AG09309 (cell line): ENCODE measurements at regions not wholly inside any gene's neighbourhood (a gene's known extent, or its start where the extent isn't known, plus 50 kb on each side); places are given as distances from the start of the nearest gene placed in this dataset.
A peak's percentile ranks its signal among the peaks of the same experiment; 100 is the strongest.

Experiments used
- DNase-seq: peaks from one replicate; pipeline ENCODE4 v3.0.0-alpha.2; 2010; ENCODE audit warnings: low read depth
- H3K4me3 ChIP-seq: 2 replicates; pipeline ENCODE4 v1.5.1; 2011; ENCODE audit warnings: mild to moderate bottlenecking, low read depth, low read length, moderate library complexity; ENCODE audit not compliant: control insufficient read depth
- CTCF ChIP-seq: IDR thresholded peaks from 2 replicates; pipeline ENCODE4 v1.5.1; 2011; ENCODE audit warnings: mild to moderate bottlenecking, low read depth, low read length, inconsistent platforms; ENCODE audit not compliant: insufficient read depth, control insufficient read depth; ENCODE audit errors: missing control alignments

DNA sequence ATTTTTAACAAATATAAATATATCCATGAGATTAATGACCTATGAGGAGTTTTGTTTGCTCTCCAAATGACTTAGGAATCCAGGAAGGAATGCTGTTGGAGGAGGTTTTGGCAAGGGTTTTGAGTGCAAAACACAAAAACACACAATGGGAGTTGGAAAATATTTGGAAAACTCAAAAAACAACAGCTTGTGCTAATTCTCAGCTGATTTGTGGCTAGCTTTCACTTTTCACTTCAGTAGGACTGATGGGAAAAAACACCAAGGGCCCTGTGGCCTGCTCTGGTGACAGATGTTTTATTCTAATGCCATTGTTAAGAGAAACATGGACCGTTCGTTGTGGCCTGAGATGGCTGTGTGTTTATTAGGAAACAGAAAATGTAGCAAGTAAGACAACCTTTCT, 113.9 kb downstream of the ALDH8A1 start:
- DNase-seq, result no peak
- TF ChIP-seq CTCF, result no peak
- H3K4me3 ChIP-seq, result no peak overlapping the region

DNA sequence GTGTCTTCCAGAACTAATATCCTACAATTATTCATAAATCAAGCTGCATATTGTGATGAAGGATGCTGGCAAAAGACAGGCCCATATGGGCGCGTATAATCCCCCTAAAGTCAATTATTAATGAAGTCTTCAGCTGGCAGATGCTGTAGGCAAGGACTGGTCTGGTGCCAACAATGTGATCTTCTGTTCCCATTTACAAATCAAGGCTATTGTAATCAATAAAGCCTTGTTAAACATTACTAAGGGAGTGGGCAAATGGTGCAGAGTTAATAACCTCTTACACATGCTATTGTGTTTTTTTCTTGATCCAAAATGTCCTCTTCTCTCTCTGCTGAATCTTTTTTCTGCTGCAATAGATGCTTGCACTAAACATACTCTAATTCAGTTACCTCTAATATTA, 119.0 kb downstream of the ALDH8A1 start:
- DNase-seq, result no peak
- no peak for TF ChIP-seq CTCF
- no peak overlapping the region for H3K4me3 ChIP-seq

- H3K4me3 ChIP-seq, result no peak overlapping the region
- no peak for TF ChIP-seq CTCF
- DNase-seq, result no peak
Observed at GRCh38 chr6:134830194-134830593, 119.7 kb downstream of the ALDH8A1 start.

GRCh38 chr6:134828641-134829040, 121.3 kb downstream of the ALDH8A1 start:
- TF ChIP-seq CTCF, result no peak
- no peak overlapping the region for H3K4me3 ChIP-seq
- no peak for DNase-seq

DNA sequence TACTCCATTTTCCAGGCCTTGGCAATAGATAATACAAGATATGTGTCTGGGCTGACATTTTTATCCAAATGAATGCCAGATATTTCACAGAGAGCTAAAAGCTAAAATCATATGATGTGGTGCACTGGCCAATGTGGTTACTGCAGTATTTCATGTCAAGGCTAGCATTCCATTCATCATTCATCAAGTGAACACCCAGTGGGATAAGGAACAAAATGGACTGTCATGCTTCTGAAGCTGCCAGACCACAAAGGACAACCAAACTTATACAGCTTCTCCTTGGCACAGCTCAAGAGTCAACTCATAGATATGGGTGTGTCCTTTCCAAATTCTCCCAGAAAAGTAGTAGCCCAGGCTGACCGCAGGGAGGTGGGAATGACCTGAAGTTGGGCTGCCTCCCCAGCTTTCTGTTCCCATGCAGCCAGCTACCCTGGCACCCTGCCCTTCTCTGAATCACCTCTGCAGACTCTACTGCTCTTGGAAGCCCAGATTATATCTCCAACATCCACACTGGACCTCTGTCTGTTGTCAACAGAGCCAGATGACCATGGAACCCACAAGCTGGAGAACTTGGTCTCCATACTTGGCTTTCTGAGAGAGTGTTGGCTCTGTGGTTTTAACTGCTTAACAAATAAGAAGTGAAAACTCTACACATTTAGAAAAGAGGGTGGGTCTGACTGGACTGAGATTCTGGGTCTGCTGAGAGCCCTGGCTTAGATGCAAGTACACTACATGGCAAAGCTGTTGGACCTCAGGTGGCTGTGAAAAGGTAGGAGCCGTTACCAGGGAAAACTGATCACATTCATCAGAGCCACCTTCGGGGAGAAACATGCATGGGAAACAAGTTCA, 122.8 kb downstream of the ALDH8A1 start:
- no peak overlapping the region for H3K4me3 ChIP-seq
- peak; percentile 100 for DNase-seq
- TF ChIP-seq CTCF, result peak; percentile 53

- H3K4me3 ChIP-seq, result no peak overlapping the region
- DNase-seq, result no peak
- TF ChIP-seq CTCF, result no peak
Observed at GRCh38 chr6:134823710-134824034, 126.2 kb downstream of the ALDH8A1 start.
